Thyroid gland (tissue), 4 donors: ENCODE measurements at regions not wholly inside any gene's neighbourhood (a gene's known extent, or its start where the extent isn't known, plus 50 kb on each side); places are given as distances from the start of the nearest gene placed in this dataset.

ENCODE experiments used
- DNase-seq, 2 donors: peaks; one replicate each; pipeline ENCODE4 v3.0.0-alpha.2; 2019
- H3K27ac ChIP-seq, 3 donors: fragments of 200-600 bp; sonication (generic); 1 replicate in 2 of 3; 2 replicates in 1 of 3; pipeline ENCODE4 v1.5.1; 2016 to 2019; ENCODE audit warnings: mild to moderate bottlenecking in 1 of 3, moderate library complexity in 1 of 3
- H3K27me3 ChIP-seq: fragments of 200-600 bp; sonication (generic); one replicate; pipeline ENCODE4 v1.5.1; 2019
- H3K36me3 ChIP-seq, 2 donors: fragments of 200-600 bp; sonication (generic); one replicate each; pipeline ENCODE4 v1.5.1; 2016 to 2019
- H3K4me1 ChIP-seq, 2 donors: fragments of 200-600 bp; sonication (generic); one replicate each; pipeline ENCODE4 v1.5.1; 2017 to 2019
- H3K4me3 ChIP-seq, 3 donors: fragments of 200-600 bp; sonication (generic); replicated peaks in 1 of 3; 1 replicate in 2 of 3; 2 replicates in 1 of 3; pipeline ENCODE4 v1.5.1; 2016; ENCODE audit warnings: mild to moderate bottlenecking in 1 of 3
- H3K9me3 ChIP-seq: fragments of 200-600 bp; sonication (generic); one replicate; pipeline ENCODE4 v1.5.1; 2017
- POLR2A ChIP-seq, 2 donors: fragments of 450-650 bp; IDR thresholded peaks; one replicate each; pipeline ENCODE4 v1.6.1; 2017; ENCODE audit warnings: antibody characterized with exemption in 2 of 2, mild to moderate bottlenecking in 2 of 2, moderate library complexity in 1 of 2
- WGBS, 2 donors: methylation state at CpG; one replicate each; pipeline ENCODE4 v1.1.5; 2017; 5-methylcytosine and 5-hydroxymethylcytosine counted together
- intact Hi-C: fragments of 100-400 bp; cut with DNase I; formaldehyde crosslinking; loops from one replicate; pipeline ENCODE4 v1.15.1; 2023
- TF ChIP-seq, protein P1 (sequence below), 6 experiments: fragments of 200-600 bp in 3 of 6; fragments of 450-650 bp in 3 of 6; sonication (generic) in 3 of 6; IDR thresholded peaks; one replicate each; pipeline ENCODE4 v1.5.1; 2016 to 2019; ENCODE audit warnings: antibody characterized with exemption in 6 of 6, mild to moderate bottlenecking in 2 of 6, inconsistent platforms in 1 of 6, moderate library complexity in 1 of 6

DNA sequence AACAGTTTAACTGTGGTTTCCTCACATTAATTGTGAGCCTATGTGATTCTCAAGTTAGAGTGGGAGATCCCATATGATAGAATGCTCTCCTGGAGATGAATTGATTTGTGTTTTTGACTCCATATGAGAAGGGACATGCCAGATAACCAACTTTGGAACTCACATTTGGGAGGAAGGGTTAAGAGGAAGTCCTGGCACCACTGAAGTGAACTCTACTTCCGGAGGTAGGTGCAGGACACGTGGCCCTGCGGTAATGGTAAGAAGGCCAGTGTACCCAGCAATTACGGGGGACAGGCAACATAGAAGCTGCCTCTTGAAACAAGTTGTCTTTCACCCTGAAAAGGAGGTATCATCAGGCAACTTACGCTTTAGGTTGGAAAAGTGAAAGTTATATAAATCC is 146.6 kb upstream of the RFX3 start:
- DNase-seq = no peak
- intact Hi-C loops = no loop called here
- H3K36me3 ChIP-seq = no peaks in the 10 kb centered on the region
- H3K4me1 ChIP-seq = peaks cover 0 to 10% of the 10 kb centered on the region in 2 donors
- 92% methylated on average over 5 of the region's 5 CpGs for WGBS, 2 donors
- TF ChIP-seq, protein P1, sequence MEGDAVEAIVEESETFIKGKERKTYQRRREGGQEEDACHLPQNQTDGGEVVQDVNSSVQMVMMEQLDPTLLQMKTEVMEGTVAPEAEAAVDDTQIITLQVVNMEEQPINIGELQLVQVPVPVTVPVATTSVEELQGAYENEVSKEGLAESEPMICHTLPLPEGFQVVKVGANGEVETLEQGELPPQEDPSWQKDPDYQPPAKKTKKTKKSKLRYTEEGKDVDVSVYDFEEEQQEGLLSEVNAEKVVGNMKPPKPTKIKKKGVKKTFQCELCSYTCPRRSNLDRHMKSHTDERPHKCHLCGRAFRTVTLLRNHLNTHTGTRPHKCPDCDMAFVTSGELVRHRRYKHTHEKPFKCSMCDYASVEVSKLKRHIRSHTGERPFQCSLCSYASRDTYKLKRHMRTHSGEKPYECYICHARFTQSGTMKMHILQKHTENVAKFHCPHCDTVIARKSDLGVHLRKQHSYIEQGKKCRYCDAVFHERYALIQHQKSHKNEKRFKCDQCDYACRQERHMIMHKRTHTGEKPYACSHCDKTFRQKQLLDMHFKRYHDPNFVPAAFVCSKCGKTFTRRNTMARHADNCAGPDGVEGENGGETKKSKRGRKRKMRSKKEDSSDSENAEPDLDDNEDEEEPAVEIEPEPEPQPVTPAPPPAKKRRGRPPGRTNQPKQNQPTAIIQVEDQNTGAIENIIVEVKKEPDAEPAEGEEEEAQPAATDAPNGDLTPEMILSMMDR (IDR thresholded peaks at IDR 0.05) = no peak
- no peak for TF ChIP-seq POLR2A (IDR thresholded peaks at IDR 0.05)
- H3K4me3 ChIP-seq = no peak overlapping the region
- H3K9me3 ChIP-seq = no peaks in the 10 kb centered on the region
- no peaks in the 10 kb centered on the region for H3K27me3 ChIP-seq
- H3K27ac ChIP-seq = no peak overlapping the region

DNA sequence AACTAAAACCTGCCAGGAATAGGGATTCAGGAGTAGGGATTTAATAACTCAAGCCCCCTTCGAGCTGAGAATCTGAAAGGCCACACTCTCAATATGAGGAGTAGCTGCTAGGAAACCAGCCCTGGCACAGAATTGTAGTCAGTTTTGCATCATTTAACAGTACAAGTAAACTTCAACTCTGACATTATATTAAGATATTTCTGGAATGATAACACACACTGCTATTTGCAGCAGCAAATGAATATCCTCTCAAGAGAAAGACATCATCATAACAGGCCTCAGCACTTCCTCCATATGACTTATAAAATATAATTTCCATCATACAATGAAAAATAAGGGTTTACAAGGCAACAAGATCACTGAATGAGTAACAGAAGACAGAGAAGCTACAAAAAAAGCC is 138.2 kb upstream of the RFX3 start:
- DNase-seq = peak in 1 of 2 donors; percentile 27
- intact Hi-C loops = no loop called here
- peak overlapping the region; percentile 26 to 50 (median 47) for H3K27ac ChIP-seq
- peaks cover 23 to 34% of the 10 kb centered on the region in 2 donors for H3K4me1 ChIP-seq
- no peak for TF ChIP-seq POLR2A (IDR thresholded peaks at IDR 0.05)
- TF ChIP-seq, protein P1 (IDR thresholded peaks at IDR 0.05) = no peak
- WGBS, 2 donors = 25 to 48% methylated on average over 1 of the region's 1 CpG
- no peaks in the 10 kb centered on the region for H3K9me3 ChIP-seq
- H3K27me3 ChIP-seq = no peaks in the 10 kb centered on the region
- H3K4me3 ChIP-seq = no peak overlapping the region
- no peaks in the 10 kb centered on the region for H3K36me3 ChIP-seq

DNA sequence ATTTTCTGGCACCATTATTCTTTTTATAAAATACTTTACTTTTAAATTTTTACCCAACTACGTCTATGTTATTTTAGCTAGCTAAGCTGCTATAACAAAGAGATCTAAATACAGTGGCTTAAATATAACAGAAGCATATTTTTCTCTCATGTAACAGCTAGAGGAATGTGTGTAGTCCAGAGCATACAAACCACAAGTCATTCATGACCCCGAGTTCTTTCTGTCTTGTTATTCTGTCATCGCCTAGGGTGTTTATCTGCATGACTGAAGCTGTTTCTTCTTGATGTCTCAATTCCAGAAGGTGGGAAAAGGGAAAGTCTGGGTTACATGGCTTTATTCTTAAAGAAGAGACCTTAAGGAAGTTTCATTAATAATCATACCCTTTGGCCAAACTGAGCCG is 136.9 kb upstream of the RFX3 start:
- Histone ChIP-seq H3K4me1 (peaks cover 23 to 24% of the 10 kb centered on the region in 2 donors), H3K27me3 (no peaks in the 10 kb centered on the region), H3K4me3 (no peak overlapping the region), H3K27ac (no peak overlapping the region), H3K36me3 (no peaks in the 10 kb centered on the region), H3K9me3 (no peaks in the 10 kb centered on the region)
- intact Hi-C loops = no loop called here
- no peak for TF ChIP-seq POLR2A (IDR thresholded peaks at IDR 0.05)
- TF ChIP-seq, protein P1 (IDR thresholded peaks at IDR 0.05) = no peak
- WGBS, 2 donors = 80 to 82% methylated on average over 4 of the region's 4 CpGs
- DNase-seq = no peak

DNA sequence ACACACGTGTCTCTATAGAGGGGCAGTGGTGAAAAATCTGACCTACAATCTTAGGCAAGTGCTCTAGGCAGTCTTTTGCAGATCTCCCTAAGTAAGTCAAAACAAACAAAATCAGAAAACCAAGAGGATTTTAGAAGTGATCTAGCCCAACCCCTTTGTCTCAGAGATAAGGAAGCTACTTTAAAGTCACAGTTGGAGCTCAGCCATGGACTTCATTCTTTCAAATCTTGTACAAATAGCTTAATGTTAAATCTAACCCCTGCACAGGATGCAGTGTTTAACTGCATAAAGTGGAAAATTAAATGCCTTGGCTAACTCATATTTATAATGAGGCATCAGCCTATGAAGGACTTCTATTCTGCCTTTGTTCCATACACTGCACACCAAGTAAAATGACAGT is 135.1 kb upstream of the RFX3 start:
- 35 to 40% methylated on average over 1 of the region's 1 CpG for WGBS, 2 donors
- no peaks in the 10 kb centered on the region for H3K9me3 ChIP-seq
- H3K4me1 ChIP-seq = peaks cover 23 to 24% of the 10 kb centered on the region in 2 donors
- H3K27ac ChIP-seq = peak overlapping the region; percentile 18 to 58 (median 41)
- DNase-seq = no peak
- TF ChIP-seq, protein P1 (IDR thresholded peaks at IDR 0.05) = no peak
- TF ChIP-seq POLR2A (IDR thresholded peaks at IDR 0.05) = no peak
- no peak overlapping the region for H3K4me3 ChIP-seq
- H3K36me3 ChIP-seq = no peaks in the 10 kb centered on the region
- intact Hi-C loops = no loop called here
- H3K27me3 ChIP-seq = no peaks in the 10 kb centered on the region

DNA sequence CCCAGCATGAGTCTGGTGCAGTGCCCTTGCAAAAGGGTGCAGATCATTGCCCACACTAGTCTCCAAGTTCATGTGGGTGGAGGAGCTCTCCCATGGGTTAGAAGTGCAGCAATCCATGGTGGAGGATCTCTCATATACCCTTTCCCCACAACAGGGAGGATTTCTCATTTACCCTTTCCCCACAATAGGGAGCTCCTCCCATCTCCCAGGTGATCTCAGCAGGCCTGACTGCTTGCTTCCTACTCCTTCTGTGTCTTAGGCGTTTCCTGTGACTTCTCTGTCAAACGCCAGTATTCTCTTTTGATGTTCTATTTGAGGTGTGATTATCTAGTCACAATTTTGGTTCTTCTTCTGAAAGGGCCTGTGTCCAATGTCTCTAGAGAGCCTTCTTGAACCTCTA is 133.8 kb upstream of the RFX3 start:
- H3K27ac ChIP-seq = no peak overlapping the region
- no peaks in the 10 kb centered on the region for H3K9me3 ChIP-seq
- TF ChIP-seq, protein P1 (IDR thresholded peaks at IDR 0.05) = no peak
- TF ChIP-seq POLR2A (IDR thresholded peaks at IDR 0.05) = no peak
- 94 to 95% methylated on average over 2 of the region's 2 CpGs for WGBS, 2 donors
- no peaks in the 10 kb centered on the region for H3K36me3 ChIP-seq
- no peak overlapping the region for H3K4me3 ChIP-seq
- no peak for DNase-seq
- no peaks in the 10 kb centered on the region for H3K27me3 ChIP-seq
- H3K4me1 ChIP-seq = peaks cover 23 to 24% of the 10 kb centered on the region in 2 donors
- intact Hi-C loops = no loop called here
